GM23338 (cell line): ENCODE measurements at regions not wholly inside any gene's neighbourhood (a gene's known extent, or its start where the extent isn't known, plus 50 kb on each side); places are given as distances from the start of the nearest gene placed in this dataset.

Experiments
- ATAC-seq: fragments of 200-7000 bp; cut with Tn5 transposase; 3 replicates; pipeline ENCODE4 v1.9.1; 2020
- DNase-seq: peaks from one replicate; pipeline ENCODE4 v3.0.0-alpha.2; 2015; ENCODE audit warnings: low spot score
- H2AFZ ChIP-seq: fragments of 200-600 bp; sonication (generic); 2 replicates; pipeline ENCODE4 v1.8.0; 2016; ENCODE audit warnings: antibody characterized with exemption, mild to moderate bottlenecking, moderate library complexity
- H3F3A ChIP-seq: fragments of 200-600 bp; sonication (generic); replicated peaks from 2 replicates; pipeline ENCODE4 v1.8.0; 2017; ENCODE audit warnings: antibody characterized with exemption, mixed run types, low read depth
- H3K27ac ChIP-seq: fragments of 200-600 bp; sonication (generic); 2 replicates; pipeline ENCODE4 v1.6.1; 2016; ENCODE audit warnings: low read depth
- H3K27me3 ChIP-seq: fragments of 200-600 bp; sonication (generic); 2 replicates; pipeline ENCODE4 v1.8.0; 2016; ENCODE audit warnings: mild to moderate bottlenecking, mixed run types, moderate library complexity; ENCODE audit not compliant: insufficient read depth
- H3K36me3 ChIP-seq: fragments of 200-600 bp; sonication (generic); 2 replicates; pipeline ENCODE4 v1.8.0; 2016; ENCODE audit warnings: mild to moderate bottlenecking; ENCODE audit not compliant: insufficient read depth
- H3K4me1 ChIP-seq: fragments of 200-600 bp; sonication (generic); 2 replicates; pipeline ENCODE4 v1.8.0; 2016; ENCODE audit warnings: mild to moderate bottlenecking, moderate library complexity; ENCODE audit not compliant: insufficient read depth
- H3K4me2 ChIP-seq: fragments of 200-600 bp; sonication (generic); 2 replicates; pipeline ENCODE4 v1.7.1; 2017; ENCODE audit warnings: mixed run types
- H3K4me3 ChIP-seq: fragments of 200-600 bp; sonication (generic); 2 replicates; pipeline ENCODE4 v1.6.1; 2016; ENCODE audit warnings: mixed run types
- H3K79me2 ChIP-seq: fragments of 200-600 bp; sonication (generic); replicated peaks from 2 replicates; pipeline ENCODE4 v1.8.0; 2017; ENCODE audit warnings: mild to moderate bottlenecking; ENCODE audit not compliant: insufficient read depth
- H3K9me2 ChIP-seq: fragments of 200-600 bp; sonication (generic); 2 replicates; pipeline ENCODE4 v1.8.0; 2017; ENCODE audit not compliant: insufficient read depth
- H4K20me1 ChIP-seq: fragments of 200-600 bp; sonication (generic); replicated peaks from 2 replicates; pipeline ENCODE4 v1.8.0; 2017; ENCODE audit warnings: mild to moderate bottlenecking; ENCODE audit not compliant: insufficient read depth
- H3K27ac Mint-ChIP-seq: 2 replicates; pipeline ENCODE4 v1.8.0; 2020; ENCODE audit warnings: inconsistent platforms, mild to moderate bottlenecking, moderate library complexity, mixed read lengths
- H3K27me3 Mint-ChIP-seq: 3 replicates; pipeline ENCODE4 v1.8.0; 2022; ENCODE audit warnings: low read depth, mild to moderate bottlenecking, moderate library complexity, mixed read lengths, inconsistent platforms; ENCODE audit not compliant: insufficient read depth, poor library complexity
- H3K36me3 Mint-ChIP-seq: 3 replicates; pipeline ENCODE4 v1.8.0; 2021; ENCODE audit warnings: low read depth, mild to moderate bottlenecking, inconsistent platforms, moderate library complexity, mixed read lengths
- H3K4me1 Mint-ChIP-seq: 3 replicates; pipeline ENCODE4 v1.8.0; 2020; ENCODE audit warnings: mild to moderate bottlenecking, inconsistent platforms, mixed read lengths
- H3K4me3 Mint-ChIP-seq: 3 replicates; pipeline ENCODE4 v1.8.0; 2021; ENCODE audit warnings: moderate library complexity, mild to moderate bottlenecking, inconsistent platforms, mixed read lengths
- H3K9me3 Mint-ChIP-seq: 3 replicates; pipeline ENCODE4 v1.8.0; 2020; ENCODE audit warnings: moderate library complexity, mild to moderate bottlenecking, inconsistent platforms, mixed read lengths
- CREB1 ChIP-seq: fragments of 250-450 bp; sonication (Bioruptor Pico); IDR thresholded peaks from 2 replicates; pipeline ENCODE4 v1.5.0; 2020; ENCODE audit warnings: low read depth, mild to moderate bottlenecking, moderate library complexity
- EZH2 ChIP-seq: fragments of 200-600 bp; sonication (generic); IDR thresholded peaks from one replicate; pipeline ENCODE4 v1.8.0; 2017; ENCODE audit warnings: antibody characterized with exemption, mild to moderate bottlenecking, low read depth; ENCODE audit not compliant: unreplicated experiment
- NANOG ChIP-seq: IDR thresholded peaks from 2 replicates; pipeline ENCODE4 v1.6.1; 2016; ENCODE audit warnings: antibody characterized with exemption, borderline replicate concordance
- POLR2AphosphoS5 ChIP-seq: IDR thresholded peaks from 2 replicates; pipeline ENCODE4 v1.6.1; 2016; ENCODE audit warnings: antibody characterized with exemption, low read depth
- ZNF114 ChIP-seq: fragments of 250-450 bp; sonication (Bioruptor Pico); IDR thresholded peaks from 2 replicates; pipeline ENCODE4 v1.5.0; 2020; ENCODE audit warnings: mild to moderate bottlenecking, moderate library complexity
- TF ChIP-seq, protein P1 (sequence below): IDR thresholded peaks from 2 replicates; pipeline ENCODE4 v1.6.1; 2016; ENCODE audit warnings: antibody characterized with exemption
- TF ChIP-seq, protein P2 (sequence below): fragments of 250-450 bp; sonication (Bioruptor Pico); IDR thresholded peaks from 2 replicates; pipeline ENCODE4 v1.5.0; 2020; ENCODE audit warnings: mild to moderate bottlenecking, moderate library complexity

DNA sequence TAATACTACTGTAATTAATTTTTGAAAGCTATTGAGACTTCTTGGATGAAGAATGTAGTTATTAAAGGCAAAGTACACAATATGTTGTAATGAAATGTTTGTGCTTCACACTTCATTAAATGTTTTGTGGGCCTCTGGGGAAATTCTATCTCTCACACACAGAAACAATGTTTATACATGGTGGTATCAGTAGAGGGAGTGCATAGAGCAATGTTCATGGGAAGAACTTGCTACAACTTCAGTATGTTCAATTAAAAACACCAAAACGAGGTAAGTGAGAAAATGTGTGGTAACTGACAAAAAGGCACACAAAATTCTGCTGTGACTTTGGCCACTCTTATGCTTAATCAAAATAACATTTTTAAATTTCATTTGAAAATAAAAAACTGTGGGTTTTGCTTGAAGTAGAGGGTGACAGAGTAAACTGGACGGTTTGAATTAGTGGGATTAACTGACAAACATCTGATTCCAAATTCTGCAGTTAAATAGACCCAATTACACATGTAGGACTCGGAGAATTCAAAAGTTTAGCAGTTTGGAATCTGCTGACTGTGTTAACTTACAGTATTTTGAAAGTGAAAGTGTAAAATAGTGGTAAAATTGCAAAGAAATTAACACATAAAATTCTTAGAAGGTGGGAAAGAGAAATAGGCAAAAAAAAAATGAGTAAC lies 111.4 kb upstream of the TTC29 start:
- peak overlapping the region; percentile 49 for H3K4me2 ChIP-seq
- Mint-ChIP-seq H3K27ac (peak overlapping the region; percentile 82), H3K27me3 (no peaks in the 10 kb centered on the region), H3K4me1 (peaks cover 15% of the 10 kb centered on the region), H3K4me3 (peak overlapping the region; percentile 46; the same call in 2 of the 3 replicates), H3K36me3 (no peaks in the 10 kb centered on the region), H3K9me3 (no peaks in the 10 kb centered on the region)
- no peaks in the 10 kb centered on the region for H4K20me1 ChIP-seq
- ATAC-seq (no peak), DNase-seq (no peak)
- H3K27me3 ChIP-seq, result no peaks in the 10 kb centered on the region
- peaks cover 11% of the 10 kb centered on the region for H3K4me1 ChIP-seq
- no peak overlapping the region for H3K27ac ChIP-seq
- peak overlapping the region; percentile 4; the same call in 1 of the 2 replicates for H2AFZ ChIP-seq
- H3K36me3 ChIP-seq, result no peaks in the 10 kb centered on the region
- peak overlapping the region; percentile 0; the same call in 1 of the 2 replicates for H3K4me3 ChIP-seq
- no peak for TF ChIP-seq POLR2AphosphoS5
- TF ChIP-seq CREB1 (CRISPR knock-in tag), result no peak
- TF ChIP-seq, protein P1, sequence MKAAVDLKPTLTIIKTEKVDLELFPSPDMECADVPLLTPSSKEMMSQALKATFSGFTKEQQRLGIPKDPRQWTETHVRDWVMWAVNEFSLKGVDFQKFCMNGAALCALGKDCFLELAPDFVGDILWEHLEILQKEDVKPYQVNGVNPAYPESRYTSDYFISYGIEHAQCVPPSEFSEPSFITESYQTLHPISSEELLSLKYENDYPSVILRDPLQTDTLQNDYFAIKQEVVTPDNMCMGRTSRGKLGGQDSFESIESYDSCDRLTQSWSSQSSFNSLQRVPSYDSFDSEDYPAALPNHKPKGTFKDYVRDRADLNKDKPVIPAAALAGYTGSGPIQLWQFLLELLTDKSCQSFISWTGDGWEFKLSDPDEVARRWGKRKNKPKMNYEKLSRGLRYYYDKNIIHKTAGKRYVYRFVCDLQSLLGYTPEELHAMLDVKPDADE, result no peak
- no peak for TF ChIP-seq ZNF114
- no peak for TF ChIP-seq NANOG
- TF ChIP-seq, protein P2, sequence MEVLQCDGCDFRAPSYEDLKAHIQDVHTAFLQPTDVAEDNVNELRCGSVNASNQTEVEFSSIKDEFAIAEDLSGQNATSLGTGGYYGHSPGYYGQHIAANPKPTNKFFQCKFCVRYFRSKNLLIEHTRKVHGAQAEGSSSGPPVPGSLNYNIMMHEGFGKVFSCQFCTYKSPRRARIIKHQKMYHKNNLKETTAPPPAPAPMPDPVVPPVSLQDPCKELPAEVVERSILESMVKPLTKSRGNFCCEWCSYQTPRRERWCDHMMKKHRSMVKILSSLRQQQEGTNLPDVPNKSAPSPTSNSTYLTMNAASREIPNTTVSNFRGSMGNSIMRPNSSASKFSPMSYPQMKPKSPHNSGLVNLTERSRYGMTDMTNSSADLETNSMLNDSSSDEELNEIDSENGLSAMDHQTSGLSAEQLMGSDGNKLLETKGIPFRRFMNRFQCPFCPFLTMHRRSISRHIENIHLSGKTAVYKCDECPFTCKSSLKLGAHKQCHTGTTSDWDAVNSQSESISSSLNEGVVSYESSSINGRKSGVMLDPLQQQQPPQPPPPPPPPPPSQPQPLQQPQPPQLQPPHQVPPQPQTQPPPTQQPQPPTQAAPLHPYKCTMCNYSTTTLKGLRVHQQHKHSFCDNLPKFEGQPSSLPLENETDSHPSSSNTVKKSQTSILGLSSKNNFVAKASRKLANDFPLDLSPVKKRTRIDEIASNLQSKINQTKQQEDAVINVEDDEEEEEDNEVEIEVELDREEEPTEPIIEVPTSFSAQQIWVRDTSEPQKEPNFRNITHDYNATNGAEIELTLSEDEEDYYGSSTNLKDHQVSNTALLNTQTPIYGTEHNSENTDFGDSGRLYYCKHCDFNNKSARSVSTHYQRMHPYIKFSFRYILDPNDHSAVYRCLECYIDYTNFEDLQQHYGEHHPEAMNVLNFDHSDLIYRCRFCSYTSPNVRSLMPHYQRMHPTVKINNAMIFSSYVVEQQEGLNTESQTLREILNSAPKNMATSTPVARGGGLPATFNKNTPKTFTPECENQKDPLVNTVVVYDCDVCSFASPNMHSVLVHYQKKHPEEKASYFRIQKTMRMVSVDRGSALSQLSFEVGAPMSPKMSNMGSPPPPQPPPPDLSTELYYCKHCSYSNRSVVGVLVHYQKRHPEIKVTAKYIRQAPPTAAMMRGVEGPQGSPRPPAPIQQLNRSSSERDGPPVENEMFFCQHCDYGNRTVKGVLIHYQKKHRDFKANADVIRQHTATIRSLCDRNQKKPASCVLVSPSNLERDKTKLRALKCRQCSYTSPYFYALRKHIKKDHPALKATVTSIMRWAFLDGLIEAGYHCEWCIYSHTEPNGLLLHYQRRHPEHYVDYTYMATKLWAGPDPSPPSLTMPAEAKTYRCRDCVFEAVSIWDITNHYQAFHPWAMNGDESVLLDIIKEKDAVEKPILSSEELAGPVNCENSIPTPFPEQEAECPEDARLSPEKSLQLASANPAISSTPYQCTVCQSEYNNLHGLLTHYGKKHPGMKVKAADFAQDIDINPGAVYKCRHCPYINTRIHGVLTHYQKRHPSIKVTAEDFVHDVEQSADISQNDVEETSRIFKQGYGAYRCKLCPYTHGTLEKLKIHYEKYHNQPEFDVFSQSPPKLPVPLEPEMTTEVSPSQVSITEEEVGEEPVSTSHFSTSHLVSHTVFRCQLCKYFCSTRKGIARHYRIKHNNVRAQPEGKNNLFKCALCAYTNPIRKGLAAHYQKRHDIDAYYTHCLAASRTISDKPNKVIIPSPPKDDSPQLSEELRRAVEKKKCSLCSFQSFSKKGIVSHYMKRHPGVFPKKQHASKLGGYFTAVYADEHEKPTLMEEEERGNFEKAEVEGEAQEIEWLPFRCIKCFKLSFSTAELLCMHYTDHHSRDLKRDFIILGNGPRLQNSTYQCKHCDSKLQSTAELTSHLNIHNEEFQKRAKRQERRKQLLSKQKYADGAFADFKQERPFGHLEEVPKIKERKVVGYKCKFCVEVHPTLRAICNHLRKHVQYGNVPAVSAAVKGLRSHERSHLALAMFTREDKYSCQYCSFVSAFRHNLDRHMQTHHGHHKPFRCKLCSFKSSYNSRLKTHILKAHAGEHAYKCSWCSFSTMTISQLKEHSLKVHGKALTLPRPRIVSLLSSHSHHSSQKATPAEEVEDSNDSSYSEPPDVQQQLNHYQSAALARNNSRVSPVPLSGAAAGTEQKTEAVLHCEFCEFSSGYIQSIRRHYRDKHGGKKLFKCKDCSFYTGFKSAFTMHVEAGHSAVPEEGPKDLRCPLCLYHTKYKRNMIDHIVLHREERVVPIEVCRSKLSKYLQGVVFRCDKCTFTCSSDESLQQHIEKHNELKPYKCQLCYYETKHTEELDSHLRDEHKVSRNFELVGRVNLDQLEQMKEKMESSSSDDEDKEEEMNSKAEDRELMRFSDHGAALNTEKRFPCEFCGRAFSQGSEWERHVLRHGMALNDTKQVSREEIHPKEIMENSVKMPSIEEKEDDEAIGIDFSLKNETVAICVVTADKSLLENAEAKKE (CRISPR knock-in tag), result no peak
- TF ChIP-seq EZH2, result no peak
- H3F3A ChIP-seq, result no peaks in the 10 kb centered on the region
- no peaks in the 10 kb centered on the region for H3K79me2 ChIP-seq
- no peaks in the 10 kb centered on the region for H3K9me2 ChIP-seq
